ENCODE measurements at regions not wholly inside any gene's neighbourhood (a gene's known extent, or its start where the extent isn't known, plus 50 kb on each side); places are given as distances from the start of the nearest gene placed in this dataset.

- H3K4me3 ChIP-seq (ENCODE audit: low read depth in 1 of 3, low read length in 3 of 3) = no peak overlapping the region
- 17 to 31% (median 24%) methylated on average over 11 of the region's 11 CpGs for WGBS, 3 donors
- DNase-seq (peak in 1 of 2 donors; percentile 7), FAIRE-seq (no peak)
- H3K27me3 ChIP-seq (ENCODE audit: control insufficient read depth in 3 of 3, insufficient read depth in 3 of 3, low read length in 3 of 3) = peaks cover 0 to 10% (median 0%) of the 10 kb centered on the region in 3 donors
- H3K27ac ChIP-seq (ENCODE audit: low read depth in 1 of 3, low read length in 2 of 3) = no peak overlapping the region
- peaks cover 0 to 3% (median 0%) of the 10 kb centered on the region in 3 donors for H3K4me1 ChIP-seq (ENCODE audit: control insufficient read depth in 3 of 3, insufficient read depth in 2 of 3, low read depth in 1 of 3, low read length in 2 of 3)
- no peaks in the 10 kb centered on the region for H3K9me3 ChIP-seq (ENCODE audit: control insufficient read depth in 2 of 2, insufficient read depth in 1 of 2, low read depth in 1 of 2, low read length in 1 of 2)
- H3K36me3 ChIP-seq (ENCODE audit: control insufficient read depth in 3 of 3, insufficient read depth in 2 of 3, low read depth in 1 of 3, low read length in 3 of 3) = no peaks in the 10 kb centered on the region
Measured at GRCh38 chr22:26985931-26986782, 328.8 kb downstream of the MIAT start.

GRCh38 chr22:26986884-26987283 is 329.5 kb downstream of the MIAT start:
- DNase-seq (no peak), FAIRE-seq (no peak)
- WGBS, 3 donors = 23 to 45% (median 43%) methylated on average over 3 of the region's 3 CpGs
- H3K4me3 ChIP-seq (ENCODE audit: low read depth in 1 of 3, low read length in 3 of 3) = no peak overlapping the region
- H3K36me3 ChIP-seq (ENCODE audit: control insufficient read depth in 3 of 3, insufficient read depth in 2 of 3, low read depth in 1 of 3, low read length in 3 of 3) = no peaks in the 10 kb centered on the region
- H3K27me3 ChIP-seq (ENCODE audit: control insufficient read depth in 3 of 3, insufficient read depth in 3 of 3, low read length in 3 of 3) = peaks cover 0 to 10% (median 0%) of the 10 kb centered on the region in 3 donors
- peaks cover 0 to 4% of the 10 kb centered on the region in 2 donors for H3K9me3 ChIP-seq (ENCODE audit: control insufficient read depth in 2 of 2, insufficient read depth in 1 of 2, low read depth in 1 of 2, low read length in 1 of 2)
- no peak overlapping the region for H3K27ac ChIP-seq (ENCODE audit: low read depth in 1 of 3, low read length in 2 of 3)
- H3K4me1 ChIP-seq (ENCODE audit: control insufficient read depth in 3 of 3, insufficient read depth in 2 of 3, low read depth in 1 of 3, low read length in 2 of 3) = peaks cover 0 to 3% (median 0%) of the 10 kb centered on the region in 3 donors

GRCh38 chr22:26990503-26991189 is 333.3 kb downstream of the MIAT start:
- Histone ChIP-seq H3K4me1 (ENCODE audit: control insufficient read depth in 3 of 3, insufficient read depth in 2 of 3, low read depth in 1 of 3, low read length in 2 of 3) (peaks cover 0 to 3% (median 0%) of the 10 kb centered on the region in 3 donors), H3K9me3 (ENCODE audit: control insufficient read depth in 2 of 2, insufficient read depth in 1 of 2, low read depth in 1 of 2, low read length in 1 of 2) (peaks cover 0 to 4% of the 10 kb centered on the region in 2 donors), H3K4me3 (ENCODE audit: low read depth in 1 of 3, low read length in 3 of 3) (no peak overlapping the region), H3K27ac (ENCODE audit: low read depth in 1 of 3, low read length in 2 of 3) (no peak overlapping the region), H3K27me3 (ENCODE audit: control insufficient read depth in 3 of 3, insufficient read depth in 3 of 3, low read length in 3 of 3) (peaks cover 0 to 10% (median 0%) of the 10 kb centered on the region in 3 donors), H3K36me3 (ENCODE audit: control insufficient read depth in 3 of 3, insufficient read depth in 2 of 3, low read depth in 1 of 3, low read length in 3 of 3) (no peaks in the 10 kb centered on the region)
- WGBS, 3 donors = 62 to 68% (median 63%) methylated on average over 7 of the region's 7 CpGs
- no peak for FAIRE-seq
- no peak for DNase-seq

GRCh38 chr22:26992556-26992955 is 335.2 kb downstream of the MIAT start:
- H3K9me3 ChIP-seq (ENCODE audit: control insufficient read depth in 2 of 2, insufficient read depth in 1 of 2, low read depth in 1 of 2, low read length in 1 of 2) = peaks cover 0 to 4% of the 10 kb centered on the region in 2 donors
- DNase-seq (no peak), FAIRE-seq (no peak)
- H3K4me1 ChIP-seq (ENCODE audit: control insufficient read depth in 3 of 3, insufficient read depth in 2 of 3, low read depth in 1 of 3, low read length in 2 of 3) = no peaks in the 10 kb centered on the region
- no peak overlapping the region for H3K27ac ChIP-seq (ENCODE audit: low read depth in 1 of 3, low read length in 2 of 3)
- peaks cover 0 to 4% (median 0%) of the 10 kb centered on the region in 3 donors for H3K27me3 ChIP-seq (ENCODE audit: control insufficient read depth in 3 of 3, insufficient read depth in 3 of 3, low read length in 3 of 3)
- WGBS, 3 donors = 71 to 76% (median 73%) methylated on average over 2 of the region's 2 CpGs
- H3K36me3 ChIP-seq (ENCODE audit: control insufficient read depth in 3 of 3, insufficient read depth in 2 of 3, low read depth in 1 of 3, low read length in 3 of 3) = no peaks in the 10 kb centered on the region
- H3K4me3 ChIP-seq (ENCODE audit: low read depth in 1 of 3, low read length in 3 of 3) = no peak overlapping the region

- H3K27ac ChIP-seq (ENCODE audit: low read depth in 1 of 3, low read length in 2 of 3) = no peak overlapping the region
- no peak overlapping the region for H3K4me3 ChIP-seq (ENCODE audit: low read depth in 1 of 3, low read length in 3 of 3)
- H3K4me1 ChIP-seq (ENCODE audit: control insufficient read depth in 3 of 3, insufficient read depth in 2 of 3, low read depth in 1 of 3, low read length in 2 of 3) = no peaks in the 10 kb centered on the region
- peaks cover 0 to 4% (median 0%) of the 10 kb centered on the region in 3 donors for H3K27me3 ChIP-seq (ENCODE audit: control insufficient read depth in 3 of 3, insufficient read depth in 3 of 3, low read length in 3 of 3)
- H3K9me3 ChIP-seq (ENCODE audit: control insufficient read depth in 2 of 2, insufficient read depth in 1 of 2, low read depth in 1 of 2, low read length in 1 of 2) = peaks cover 0 to 4% of the 10 kb centered on the region in 2 donors
- 85 to 90% (median 88%) methylated on average over 11 of the region's 11 CpGs for WGBS, 3 donors
- no peak for FAIRE-seq
- H3K36me3 ChIP-seq (ENCODE audit: control insufficient read depth in 3 of 3, insufficient read depth in 2 of 3, low read depth in 1 of 3, low read length in 3 of 3) = no peaks in the 10 kb centered on the region
- no peak for DNase-seq
Measured at GRCh38 chr22:26993886-26994285, 336.5 kb downstream of the MIAT start.

- no peak for FAIRE-seq
Measured at GRCh38 chr22:26994801-26995200, 337.4 kb downstream of the MIAT start.

GRCh38 chr22:26995235-26995634 is 337.8 kb downstream of the MIAT start:
- no peaks in the 10 kb centered on the region for H3K36me3 ChIP-seq (ENCODE audit: control insufficient read depth in 3 of 3, insufficient read depth in 2 of 3, low read depth in 1 of 3, low read length in 3 of 3)
- DNase-seq (no peak), FAIRE-seq (no peak)
- peaks cover 0 to 4% (median 0%) of the 10 kb centered on the region in 3 donors for H3K27me3 ChIP-seq (ENCODE audit: control insufficient read depth in 3 of 3, insufficient read depth in 3 of 3, low read length in 3 of 3)
- no peak overlapping the region for H3K4me3 ChIP-seq (ENCODE audit: low read depth in 1 of 3, low read length in 3 of 3)
- H3K9me3 ChIP-seq (ENCODE audit: control insufficient read depth in 2 of 2, insufficient read depth in 1 of 2, low read depth in 1 of 2, low read length in 1 of 2) = peaks cover 0 to 4% of the 10 kb centered on the region in 2 donors
- 54 to 62% (median 55%) methylated on average over 3 of the region's 3 CpGs for WGBS, 3 donors
- H3K4me1 ChIP-seq (ENCODE audit: control insufficient read depth in 3 of 3, insufficient read depth in 2 of 3, low read depth in 1 of 3, low read length in 2 of 3) = no peaks in the 10 kb centered on the region
- no peak overlapping the region for H3K27ac ChIP-seq (ENCODE audit: low read depth in 1 of 3, low read length in 2 of 3)

More at GRCh38 chr22:26994801-26995200, 337.4 kb downstream of the MIAT start:
- H3K9me3 ChIP-seq (ENCODE audit: control insufficient read depth in 2 of 2, insufficient read depth in 1 of 2, low read depth in 1 of 2, low read length in 1 of 2) = peaks cover 0 to 4% of the 10 kb centered on the region in 2 donors
- no peak for DNase-seq
- no peaks in the 10 kb centered on the region for H3K4me1 ChIP-seq (ENCODE audit: control insufficient read depth in 3 of 3, insufficient read depth in 2 of 3, low read depth in 1 of 3, low read length in 2 of 3)
- H3K36me3 ChIP-seq (ENCODE audit: control insufficient read depth in 3 of 3, insufficient read depth in 2 of 3, low read depth in 1 of 3, low read length in 3 of 3) = no peaks in the 10 kb centered on the region
- H3K27me3 ChIP-seq (ENCODE audit: control insufficient read depth in 3 of 3, insufficient read depth in 3 of 3, low read length in 3 of 3) = peaks cover 0 to 4% (median 0%) of the 10 kb centered on the region in 3 donors
- no peak overlapping the region for H3K27ac ChIP-seq (ENCODE audit: low read depth in 1 of 3, low read length in 2 of 3)
- WGBS, 3 donors = 84 to 90% (median 86%) methylated on average over 4 of the region's 4 CpGs
- H3K4me3 ChIP-seq (ENCODE audit: low read depth in 1 of 3, low read length in 3 of 3) = no peak overlapping the region

- Histone ChIP-seq H3K4me1 (ENCODE audit: control insufficient read depth in 3 of 3, insufficient read depth in 2 of 3, low read depth in 1 of 3, low read length in 2 of 3) (no peaks in the 10 kb centered on the region), H3K4me3 (ENCODE audit: low read depth in 1 of 3, low read length in 3 of 3) (no peak overlapping the region), H3K27ac (ENCODE audit: low read depth in 1 of 3, low read length in 2 of 3) (no peak overlapping the region), H3K27me3 (ENCODE audit: control insufficient read depth in 3 of 3, insufficient read depth in 3 of 3, low read length in 3 of 3) (peaks cover 0 to 4% (median 0%) of the 10 kb centered on the region in 3 donors), H3K36me3 (ENCODE audit: control insufficient read depth in 3 of 3, insufficient read depth in 2 of 3, low read depth in 1 of 3, low read length in 3 of 3) (no peaks in the 10 kb centered on the region), H3K9me3 (ENCODE audit: control insufficient read depth in 2 of 2, insufficient read depth in 1 of 2, low read depth in 1 of 2, low read length in 1 of 2) (peaks cover 0 to 4% of the 10 kb centered on the region in 2 donors)
- 48 to 62% (median 53%) methylated on average over 2 of the region's 2 CpGs for WGBS, 3 donors
- FAIRE-seq = no peak
- no peak for DNase-seq
Measured at GRCh38 chr22:26996154-26996553, 338.8 kb downstream of the MIAT start.
